ENCODE measurements at regions not wholly inside any gene's neighbourhood (a gene's known extent, or its start where the extent isn't known, plus 50 kb on each side); places are given as distances from the start of the nearest gene placed in this dataset.

GRCh38 chr15:93658026-93658816 lies 569.2 kb upstream of the RGMA start:
- H3K27ac ChIP-seq: no peak overlapping the region
- H3K4me1 ChIP-seq: no peaks in the 10 kb centered on the region
- H3K4me3 ChIP-seq: no peak overlapping the region
- TF ChIP-seq CTCF (IDR thresholded peaks at IDR 0.05) (no peak), POLR2A (IDR thresholded peaks at IDR 0.05) (no peak)
- no peak for DNase-seq
- H3K36me3 ChIP-seq: no peaks in the 10 kb centered on the region
- H3K9me3 ChIP-seq: no peaks in the 10 kb centered on the region
- H3K27me3 ChIP-seq: no peaks in the 10 kb centered on the region

GRCh38 chr15:93656041-93656440 lies 567.0 kb upstream of the RGMA start:
- DNase-seq: no peak
- no peaks in the 10 kb centered on the region for H3K4me1 ChIP-seq
- H3K27ac ChIP-seq: no peak overlapping the region
- no peaks in the 10 kb centered on the region for H3K9me3 ChIP-seq
- no peak overlapping the region for H3K4me3 ChIP-seq
- TF ChIP-seq CTCF (IDR thresholded peaks at IDR 0.05): no peak
- TF ChIP-seq POLR2A (IDR thresholded peaks at IDR 0.05): no peak
- no peaks in the 10 kb centered on the region for H3K27me3 ChIP-seq
- H3K36me3 ChIP-seq: no peaks in the 10 kb centered on the region

- no peak for DNase-seq
- Histone ChIP-seq H3K36me3 (no peaks in the 10 kb centered on the region), H3K4me3 (no peak overlapping the region), H3K4me1 (no peaks in the 10 kb centered on the region), H3K9me3 (no peaks in the 10 kb centered on the region), H3K27me3 (no peaks in the 10 kb centered on the region), H3K27ac (no peak overlapping the region)
- TF ChIP-seq POLR2A (IDR thresholded peaks at IDR 0.05) (no peak), CTCF (IDR thresholded peaks at IDR 0.05) (no peak)
These were observed 560.8 kb upstream of the RGMA start for GRCh38 chr15:93649691-93650235.

- Histone ChIP-seq H3K4me1 (no peaks in the 10 kb centered on the region), H3K36me3 (no peaks in the 10 kb centered on the region), H3K9me3 (no peaks in the 10 kb centered on the region), H3K4me3 (no peak overlapping the region), H3K27ac (no peak overlapping the region), H3K27me3 (no peaks in the 10 kb centered on the region)
- no peak for DNase-seq
- TF ChIP-seq CTCF (IDR thresholded peaks at IDR 0.05) (no peak), POLR2A (IDR thresholded peaks at IDR 0.05) (no peak)
These were observed 557.2 kb upstream of the RGMA start for GRCh38 chr15:93646193-93646592.

- TF ChIP-seq POLR2A (IDR thresholded peaks at IDR 0.05): no peak
- no peak for TF ChIP-seq CTCF (IDR thresholded peaks at IDR 0.05)
- H3K36me3 ChIP-seq: no peaks in the 10 kb centered on the region
- no peak overlapping the region for H3K27ac ChIP-seq
- no peaks in the 10 kb centered on the region for H3K9me3 ChIP-seq
- no peak for DNase-seq
- no peak overlapping the region for H3K4me3 ChIP-seq
- no peaks in the 10 kb centered on the region for H3K4me1 ChIP-seq
- no peaks in the 10 kb centered on the region for H3K27me3 ChIP-seq
These were observed 556.6 kb upstream of the RGMA start for GRCh38 chr15:93645594-93645993.
